ENCODE measurements at regions not wholly inside any gene's neighbourhood (a gene's known extent, or its start where the extent isn't known, plus 50 kb on each side); places are given as distances from the start of the nearest gene placed in this dataset.

GRCh38 chr21:41593051-41593759 lies 85.2 kb upstream of the TMPRSS2 start:
- H3K27me3 ChIP-seq (ENCODE audit: control insufficient read depth in 3 of 3, insufficient read depth in 3 of 3, low read length in 2 of 3): no peaks in the 10 kb centered on the region
- H3K9ac ChIP-seq (ENCODE audit: insufficient read depth in 1 of 2, low read length in 2 of 2): no peak overlapping the region
- TF ChIP-seq CTCF (IDR thresholded peaks at IDR 0.05; ENCODE audit: control extremely low read depth, extremely low read depth): no peak
- DNase-seq (peak; percentile 69 to 86 (median 69)), ATAC-seq (ENCODE audit: insufficient read depth, low FRiP score) (peak; percentile 9)
- no peak overlapping the region for H3K4me3 ChIP-seq
- H3K27ac ChIP-seq (ENCODE audit: low read depth in 1 of 2, low read length in 1 of 2): peak overlapping the region in 1 of 2 donors; percentile 68
- WGBS, 2 donors: 59 to 83% methylated on average over 12 of the region's 12 CpGs
- no peaks in the 10 kb centered on the region for H3K36me3 ChIP-seq (ENCODE audit: control insufficient read depth in 4 of 4, insufficient read depth in 4 of 4, low read length in 4 of 4)
- peaks cover 0 to 3% (median 0%) of the 10 kb centered on the region in 4 donors for H3K9me3 ChIP-seq (ENCODE audit: control insufficient read depth in 4 of 4, insufficient read depth in 3 of 4, low read length in 3 of 4)
- peaks cover 0 to 7% (median 0%) of the 10 kb centered on the region in 5 donors for H3K4me1 ChIP-seq (ENCODE audit: control insufficient read depth in 5 of 5, insufficient read depth in 5 of 5, low read length in 5 of 5)

GRCh38 chr21:41589620-41590175 lies 81.7 kb upstream of the TMPRSS2 start:
- WGBS, 2 donors: 93 to 96% methylated on average over 10 of the region's 10 CpGs
- Histone ChIP-seq H3K36me3 (ENCODE audit: control insufficient read depth in 4 of 4, insufficient read depth in 4 of 4, low read length in 4 of 4) (no peaks in the 10 kb centered on the region), H3K9me3 (ENCODE audit: control insufficient read depth in 4 of 4, insufficient read depth in 3 of 4, low read length in 3 of 4) (peaks cover 0 to 4% (median 0%) of the 10 kb centered on the region in 4 donors), H3K27ac (ENCODE audit: low read depth in 1 of 2, low read length in 1 of 2) (no peak overlapping the region), H3K9ac (ENCODE audit: insufficient read depth in 1 of 2, low read length in 2 of 2) (no peak overlapping the region), H3K4me3 (no peak overlapping the region), H3K27me3 (ENCODE audit: control insufficient read depth in 3 of 3, insufficient read depth in 3 of 3, low read length in 2 of 3) (no peaks in the 10 kb centered on the region), H3K4me1 (ENCODE audit: control insufficient read depth in 5 of 5, insufficient read depth in 5 of 5, low read length in 5 of 5) (peaks cover 0 to 7% (median 0%) of the 10 kb centered on the region in 5 donors)
- no peak for ATAC-seq (ENCODE audit: insufficient read depth, low FRiP score)
- no peak for TF ChIP-seq CTCF (IDR thresholded peaks at IDR 0.05; ENCODE audit: control extremely low read depth, extremely low read depth)
- DNase-seq: no peak

- H3K4me3 ChIP-seq: no peak overlapping the region
- 89 to 90% methylated on average over 2 of the region's 2 CpGs for WGBS, 2 donors
- H3K27ac ChIP-seq (ENCODE audit: low read depth in 1 of 2, low read length in 1 of 2): no peak overlapping the region
- H3K9me3 ChIP-seq (ENCODE audit: control insufficient read depth in 4 of 4, insufficient read depth in 3 of 4, low read length in 3 of 4): peaks cover 0 to 6% (median 0%) of the 10 kb centered on the region in 4 donors
- DNase-seq (no peak), ATAC-seq (ENCODE audit: insufficient read depth, low FRiP score) (no peak)
- H3K36me3 ChIP-seq (ENCODE audit: control insufficient read depth in 4 of 4, insufficient read depth in 4 of 4, low read length in 4 of 4): no peaks in the 10 kb centered on the region
- no peaks in the 10 kb centered on the region for H3K27me3 ChIP-seq (ENCODE audit: control insufficient read depth in 3 of 3, insufficient read depth in 3 of 3, low read length in 2 of 3)
- no peak for TF ChIP-seq CTCF (IDR thresholded peaks at IDR 0.05; ENCODE audit: control extremely low read depth, extremely low read depth)
- H3K9ac ChIP-seq (ENCODE audit: insufficient read depth in 1 of 2, low read length in 2 of 2): no peak overlapping the region
- peaks cover 0 to 8% (median 4%) of the 10 kb centered on the region in 5 donors for H3K4me1 ChIP-seq (ENCODE audit: control insufficient read depth in 5 of 5, insufficient read depth in 5 of 5, low read length in 5 of 5)
Measured at GRCh38 chr21:41589131-41589530, 81.2 kb upstream of the TMPRSS2 start.

Data from lung (tissue), 11 donors.